Right ventricle myocardium inferior (tissue), 1 donor: ENCODE measurements at regions not wholly inside any gene's neighbourhood (a gene's known extent, or its start where the extent isn't known, plus 50 kb on each side); places are given as distances from the start of the nearest gene placed in this dataset.
"Not testable (repeated sequence)": the region's sequence is repeated elsewhere in the genome, so short reads cannot be mapped to it uniquely, and the experiment has no call there.

Experiments
- ATAC-seq: fragments of 200-7000 bp; cut with Tn5 transposase; one replicate; pipeline ENCODE4 v1.9.1; 2020; ENCODE audit warnings: mild to moderate bottlenecking, moderate library complexity
- DNase-seq: peaks from one replicate; pipeline ENCODE4 v3.0.0; 2021; ENCODE audit errors: missing footprints
- intact Hi-C: fragments of 100-400 bp; cut with DNase I; formaldehyde crosslinking; loops from one replicate; pipeline ENCODE4 v1.11.0; 2022
- donor health status: DM: no; HTN: yes; CAD: no; lungs with severe emphysema.

GRCh38 chr14:87754520-87755223 is 238.3 kb downstream of the GALC start:
- peak; percentile 13 for ATAC-seq
- DNase-seq = no peak
- intact Hi-C loops = no loop called here

- ATAC-seq (no peak), DNase-seq (no peak)
- intact Hi-C loops = no loop called here
Observed at GRCh38 chr14:87748558-87748957, 244.4 kb downstream of the GALC start.

- intact Hi-C loops = no loop called here
- ATAC-seq = no peak
Observed at GRCh38 chr14:87745507-87746118, 247.4 kb downstream of the GALC start.

GRCh38 chr14:87734577-87735360 is 258.2 kb downstream of the GALC start:
- DNase-seq, ATAC-seq, intact Hi-C loops: not testable (repeated sequence)

More at GRCh38 chr14:87745507-87746118, 247.4 kb downstream of the GALC start:
- DNase-seq = no peak

GRCh38 chr14:87733115-87733514 is 259.9 kb downstream of the GALC start:
- ATAC-seq, DNase-seq, intact Hi-C loops: not testable (repeated sequence)

- ATAC-seq (no peak), DNase-seq (no peak)
- intact Hi-C loops = no loop called here
Observed at GRCh38 chr14:87732562-87732961, 260.4 kb downstream of the GALC start.

GRCh38 chr14:87725318-87725717 is 267.7 kb downstream of the GALC start:
- intact Hi-C loops = no loop called here
- no peak for DNase-seq
- no peak for ATAC-seq

- no peak for DNase-seq
- no peak for ATAC-seq
- intact Hi-C loops = no loop called here
Observed at GRCh38 chr14:87712396-87713090, 280.4 kb downstream of the GALC start.

GRCh38 chr14:87705439-87705896 is 287.5 kb downstream of the GALC start:
- DNase-seq = no peak
- peak; percentile 84 for ATAC-seq
- intact Hi-C loops = no loop called here

GRCh38 chr14:87698481-87698880 is 294.5 kb downstream of the GALC start:
- DNase-seq (no peak), ATAC-seq (no peak)
- intact Hi-C loops = no loop called here

- DNase-seq (no peak), ATAC-seq (peak; percentile 16)
Observed at GRCh38 chr14:87696485-87696884, 296.5 kb downstream of the GALC start.

GRCh38 chr14:87691042-87691881 is 301.7 kb downstream of the GALC start:
- ATAC-seq (no peak), DNase-seq (no peak)
- intact Hi-C loops = no loop called here

More at GRCh38 chr14:87696485-87696884, 296.5 kb downstream of the GALC start:
- intact Hi-C loops = no loop called here

GRCh38 chr14:87690076-87690613 is 302.8 kb downstream of the GALC start:
- DNase-seq (no peak), ATAC-seq (no peak)
- intact Hi-C loops = no loop called here

GRCh38 chr14:87688524-87688923 is 304.5 kb downstream of the GALC start:
- intact Hi-C loops = no loop called here
- ATAC-seq (no peak), DNase-seq (no peak)

GRCh38 chr14:87687420-87687819 is 305.6 kb downstream of the GALC start:
- ATAC-seq = no peak
- no peak for DNase-seq

GRCh38 chr14:87686746-87687145 is 306.2 kb downstream of the GALC start:
- intact Hi-C loops = no loop called here
- no peak for ATAC-seq
- DNase-seq = no peak

More at GRCh38 chr14:87687420-87687819, 305.6 kb downstream of the GALC start:
- intact Hi-C loops = no loop called here

- no peak for ATAC-seq
- no peak for DNase-seq
- intact Hi-C loops = no loop called here
Observed at GRCh38 chr14:87679866-87680265, 313.1 kb downstream of the GALC start.

GRCh38 chr14:87678624-87679023 is 314.4 kb downstream of the GALC start:
- ATAC-seq (no peak), DNase-seq (no peak)
- intact Hi-C loops = no loop called here
